ENCODE measurements at regions not wholly inside any gene's neighbourhood (a gene's known extent, or its start where the extent isn't known, plus 50 kb on each side); places are given as distances from the start of the nearest gene placed in this dataset.
"Not testable (repeated sequence)": the region's sequence is repeated elsewhere in the genome, so short reads cannot be mapped to it uniquely, and the experiment has no call there.

GRCh38 chr20:19834783-19835182 lies 76.7 kb downstream of the RIN2 start:
- DNase-seq = no peak

GRCh38 chr20:19835533-19836222 lies 77.6 kb downstream of the RIN2 start:
- DNase-seq = no peak

- DNase-seq = no peak
These were observed 80.4 kb downstream of the RIN2 start for GRCh38 chr20:19838468-19838867.

GRCh38 chr20:19839053-19839452 lies 81.0 kb downstream of the RIN2 start:
- DNase-seq = no peak

- no peak for DNase-seq
These were observed 82.2 kb downstream of the RIN2 start for GRCh38 chr20:19840111-19840710.

- DNase-seq = no peak
These were observed 83.7 kb downstream of the RIN2 start for GRCh38 chr20:19841740-19842139.

- not testable (repeated sequence) for DNase-seq
These were observed 86.8 kb downstream of the RIN2 start for GRCh38 chr20:19844850-19845249.

GRCh38 chr20:19847383-19847782 lies 89.3 kb downstream of the RIN2 start:
- DNase-seq = no peak

GRCh38 chr20:19849341-19850197 lies 91.5 kb downstream of the RIN2 start:
- no peak for DNase-seq

GRCh38 chr20:19850198-19850533 lies 92.1 kb downstream of the RIN2 start:
- DNase-seq = no peak

- no peak for DNase-seq
These were observed 93.8 kb downstream of the RIN2 start for GRCh38 chr20:19851861-19852260.

GRCh38 chr20:19855416-19855815 lies 97.4 kb downstream of the RIN2 start:
- DNase-seq = no peak

GRCh38 chr20:19858466-19859371 lies 100.7 kb downstream of the RIN2 start:
- DNase-seq = no peak

- no peak for DNase-seq
These were observed 101.4 kb downstream of the RIN2 start for GRCh38 chr20:19859444-19859843.

- DNase-seq = no peak
These were observed 102.7 kb downstream of the RIN2 start for GRCh38 chr20:19860737-19861136.

- DNase-seq = no peak
These were observed 103.2 kb downstream of the RIN2 start for GRCh38 chr20:19861147-19861759.

- no peak for DNase-seq
These were observed 106.1 kb downstream of the RIN2 start for GRCh38 chr20:19864130-19864529.

- DNase-seq = no peak
These were observed 108.0 kb downstream of the RIN2 start for GRCh38 chr20:19866070-19866469.

- no peak for DNase-seq
These were observed 109.0 kb downstream of the RIN2 start for GRCh38 chr20:19867074-19867473.

GRCh38 chr20:19867940-19868371 lies 109.9 kb downstream of the RIN2 start:
- no peak for DNase-seq

GRCh38 chr20:19868441-19868840 lies 110.4 kb downstream of the RIN2 start:
- no peak for DNase-seq

GRCh38 chr20:19872001-19872400 lies 113.9 kb downstream of the RIN2 start:
- DNase-seq = no peak

Data from COR-L47 (cell line).